H1 (cell line): ENCODE measurements at regions not wholly inside any gene's neighbourhood (a gene's known extent, or its start where the extent isn't known, plus 50 kb on each side); places are given as distances from the start of the nearest gene placed in this dataset.

Source experiments
- ASH2L ChIP-seq: fragments of 200-600, 300-600 bp; sonication (generic); IDR thresholded peaks from one replicate; pipeline ENCODE4 v1.7.1; 2017; ENCODE audit warnings: low read length
- BACH1 ChIP-seq: IDR thresholded peaks from 2 replicates; pipeline ENCODE4 v1.6.1; 2012; ENCODE audit warnings: low read length, improper control_type of control experiment
- EP300 ChIP-seq, 2 experiments: IDR thresholded peaks; 1 replicate in 1 of 2; 2 replicates in 1 of 2; pipeline ENCODE4 v1.6.1; 2011 to 2012; ENCODE audit warnings: low read depth in 2 of 2, low read length in 2 of 2, mild to moderate bottlenecking in 2 of 2, borderline replicate concordance in 1 of 2, inconsistent platforms in 1 of 2, moderate library complexity in 1 of 2
- EZH2 ChIP-seq: fragments of 200-600 bp; sonication (generic); IDR thresholded peaks from 2 replicates; pipeline ENCODE4 v1.7.1; 2012; ENCODE audit warnings: low read depth, mild to moderate bottlenecking, moderate library complexity, low read length, inconsistent platforms; ENCODE audit not compliant: severe bottlenecking
- POLR2A ChIP-seq, 2 experiments: IDR thresholded peaks; 1 replicate in 1 of 2; 2 replicates in 1 of 2; pipeline ENCODE4 v1.6.1; 2011; ENCODE audit warnings: low read depth in 2 of 2, low read length in 2 of 2, mild to moderate bottlenecking in 2 of 2; ENCODE audit errors: control extremely low read depth in 1 of 2
- POLR2AphosphoS5 ChIP-seq: IDR thresholded peaks from 2 replicates; pipeline ENCODE4 v1.6.1; 2011; ENCODE audit warnings: low read depth, low read length
- RAD21 ChIP-seq, 2 experiments: IDR thresholded peaks in 1 of 2; conservative IDR thresholded peaks in 1 of 2; 2 replicates each; pipeline ENCODE4 v1.6.1; 2011; ENCODE audit warnings: low read depth in 2 of 2, low read length in 2 of 2, improper control_type of control experiment in 1 of 2, inconsistent platforms in 1 of 2, mild to moderate bottlenecking in 1 of 2, moderate library complexity in 1 of 2
- TEAD4 ChIP-seq: IDR thresholded peaks from 2 replicates; pipeline ENCODE4 v1.6.1; 2012; ENCODE audit warnings: low read depth, low read length, inconsistent platforms, mixed read lengths
- TF ChIP-seq, protein P1 (sequence below), 3 experiments: IDR thresholded peaks; 1 replicate in 2 of 3; 2 replicates in 1 of 3; pipeline versions ENCODE4 v1.5.1 to v1.6.1; 2011; ENCODE audit warnings: low read length in 3 of 3, mild to moderate bottlenecking in 3 of 3, inconsistent platforms in 2 of 3, low read depth in 1 of 3, moderate library complexity in 1 of 3; ENCODE audit not compliant: insufficient read depth in 1 of 3; ENCODE audit errors: control extremely low read depth in 1 of 3

DNA sequence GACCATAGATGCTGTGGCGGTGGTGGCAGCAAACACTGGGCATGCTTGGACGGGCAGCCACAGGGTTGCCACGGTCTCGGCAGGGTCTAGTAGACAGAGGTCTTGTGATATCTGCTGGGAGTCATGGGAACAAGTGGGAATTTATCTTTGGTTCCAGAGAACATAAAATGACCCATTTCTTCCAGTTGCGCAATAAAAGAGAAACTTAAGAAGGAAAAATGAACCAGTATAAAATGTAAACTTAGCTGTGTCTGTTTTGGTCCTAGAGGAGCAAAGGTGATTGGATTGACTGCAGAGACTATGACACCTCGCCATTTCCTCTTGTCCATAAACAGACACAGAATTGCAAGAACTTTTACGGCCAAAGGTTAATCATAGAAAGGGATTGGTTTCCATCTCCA is 132.6 kb upstream of the RBBP8 start:
- no peak for TF ChIP-seq POLR2A (IDR thresholded peaks at IDR 0.05; ENCODE audit: control extremely low read depth in 1 of 2, low read depth in 2 of 2, low read length in 2 of 2)
- no peak for TF ChIP-seq RAD21 (IDR thresholded peaks at IDR 0.05 in 1 of 2, conservative IDR thresholded peaks at IDR 0.05 in 1 of 2; ENCODE audit: low read depth in 2 of 2, low read length in 2 of 2)
- TF ChIP-seq, protein P1, sequence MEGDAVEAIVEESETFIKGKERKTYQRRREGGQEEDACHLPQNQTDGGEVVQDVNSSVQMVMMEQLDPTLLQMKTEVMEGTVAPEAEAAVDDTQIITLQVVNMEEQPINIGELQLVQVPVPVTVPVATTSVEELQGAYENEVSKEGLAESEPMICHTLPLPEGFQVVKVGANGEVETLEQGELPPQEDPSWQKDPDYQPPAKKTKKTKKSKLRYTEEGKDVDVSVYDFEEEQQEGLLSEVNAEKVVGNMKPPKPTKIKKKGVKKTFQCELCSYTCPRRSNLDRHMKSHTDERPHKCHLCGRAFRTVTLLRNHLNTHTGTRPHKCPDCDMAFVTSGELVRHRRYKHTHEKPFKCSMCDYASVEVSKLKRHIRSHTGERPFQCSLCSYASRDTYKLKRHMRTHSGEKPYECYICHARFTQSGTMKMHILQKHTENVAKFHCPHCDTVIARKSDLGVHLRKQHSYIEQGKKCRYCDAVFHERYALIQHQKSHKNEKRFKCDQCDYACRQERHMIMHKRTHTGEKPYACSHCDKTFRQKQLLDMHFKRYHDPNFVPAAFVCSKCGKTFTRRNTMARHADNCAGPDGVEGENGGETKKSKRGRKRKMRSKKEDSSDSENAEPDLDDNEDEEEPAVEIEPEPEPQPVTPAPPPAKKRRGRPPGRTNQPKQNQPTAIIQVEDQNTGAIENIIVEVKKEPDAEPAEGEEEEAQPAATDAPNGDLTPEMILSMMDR (IDR thresholded peaks at IDR 0.05; ENCODE audit: control extremely low read depth in 1 of 3, insufficient read depth in 1 of 3, low read depth in 1 of 3, low read length in 3 of 3): no peak
- TF ChIP-seq EZH2: no peak
- TF ChIP-seq BACH1: no peak
- no peak for TF ChIP-seq EP300 (IDR thresholded peaks at IDR 0.05; ENCODE audit: borderline replicate concordance in 1 of 2, low read depth in 2 of 2, low read length in 2 of 2)
- no peak for TF ChIP-seq TEAD4
- TF ChIP-seq ASH2L: no peak
- TF ChIP-seq POLR2AphosphoS5: no peak
